Upper lobe of left lung (tissue), 4 donors: ENCODE measurements at regions not wholly inside any gene's neighbourhood (a gene's known extent, or its start where the extent isn't known, plus 50 kb on each side); places are given as distances from the start of the nearest gene placed in this dataset.

Experiments used
- CTCF ChIP-seq, 6 experiments: fragments of 450-650 bp in 4 of 6; fragments of 200-600 bp in 2 of 6; sonication (generic) in 2 of 6; IDR thresholded peaks; one replicate each; pipeline ENCODE4 v1.5.1; 2016 to 2019; ENCODE audit warnings: antibody characterized with exemption in 6 of 6
- POLR2A ChIP-seq, 4 donors: fragments of 450-650 bp; IDR thresholded peaks; one replicate each; pipeline ENCODE4 v1.5.1; 2016 to 2017; ENCODE audit warnings: antibody characterized with exemption in 4 of 4, mild to moderate bottlenecking in 2 of 4
- POLR2AphosphoS5 ChIP-seq, 2 donors: sonication (generic); formaldehyde crosslinking; IDR thresholded peaks; one replicate each; pipeline ENCODE4 v1.5.1; 2017; ENCODE audit warnings: antibody characterized with exemption in 2 of 2

- no peak for TF ChIP-seq POLR2A (IDR thresholded peaks at IDR 0.05)
- TF ChIP-seq CTCF (IDR thresholded peaks at IDR 0.05) = no peak
- no peak for TF ChIP-seq POLR2AphosphoS5 (IDR thresholded peaks at IDR 0.05)
Observed at GRCh38 chr5:126096442-126097006, 326.7 kb upstream of the GRAMD2B start.
